CD4-positive, alpha-beta T cell treated with Interleukin-10 for 1 hour (primary cell): ENCODE measurements at regions not wholly inside any gene's neighbourhood (a gene's known extent, or its start where the extent isn't known, plus 50 kb on each side); places are given as distances from the start of the nearest gene placed in this dataset.
"Not testable (repeated sequence)": the region's sequence is repeated elsewhere in the genome, so short reads cannot be mapped to it uniquely, and the experiment has no call there.

Source experiments
- DNase-seq: peaks from one replicate; pipeline ENCODE4 v3.0.0-alpha.2; 2020

GRCh38 chrX:102784550-102784949, 64.0 kb downstream of the GPRASP3 start:
- no peak for DNase-seq

DNA sequence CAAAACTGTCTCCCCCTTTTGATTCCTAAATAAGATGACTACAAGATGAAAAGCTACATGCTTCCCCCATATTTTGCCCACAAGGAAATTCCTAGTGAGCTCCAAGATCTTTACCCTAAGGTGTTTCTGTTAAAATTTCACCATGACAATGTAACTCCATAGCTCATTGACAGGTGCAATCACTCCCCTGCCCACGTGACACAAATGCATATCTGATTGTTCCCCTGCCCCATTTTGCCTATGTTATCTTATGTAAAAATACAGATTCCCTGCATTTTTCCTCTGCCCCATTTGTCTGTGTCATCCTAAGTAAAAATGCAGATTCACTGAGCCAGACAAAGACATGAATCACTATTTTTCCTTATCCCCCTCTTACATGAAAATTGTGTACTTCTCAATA, 66.7 kb downstream of the GPRASP3 start:
- no peak for DNase-seq

DNA sequence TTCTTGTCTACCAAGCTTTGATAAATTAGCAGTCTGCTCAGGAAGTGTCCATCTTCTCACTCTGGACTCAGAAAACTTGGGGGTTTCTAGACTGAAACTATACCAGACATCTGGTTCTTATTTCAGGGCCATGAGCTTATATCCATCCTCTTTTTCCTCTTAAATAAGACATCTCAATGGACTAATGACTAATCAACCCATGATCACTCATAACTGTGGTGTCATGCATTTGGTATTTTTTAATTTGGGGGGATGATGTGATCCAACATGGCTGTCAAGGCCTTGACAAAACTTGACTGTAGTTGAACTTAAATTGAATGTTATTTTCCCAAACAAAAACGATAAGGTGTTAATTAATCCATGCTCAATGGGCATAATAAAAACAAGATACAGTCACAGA, 87.8 kb downstream of the GPRASP3 start:
- no peak for DNase-seq

- DNase-seq = not testable (repeated sequence)
These were observed 97.7 kb downstream of the GPRASP3 start for GRCh38 chrX:102818269-102818668.

GRCh38 chrX:102832661-102833060, 104.4 kb upstream of the RAB40AL start:
- DNase-seq = no peak

DNA sequence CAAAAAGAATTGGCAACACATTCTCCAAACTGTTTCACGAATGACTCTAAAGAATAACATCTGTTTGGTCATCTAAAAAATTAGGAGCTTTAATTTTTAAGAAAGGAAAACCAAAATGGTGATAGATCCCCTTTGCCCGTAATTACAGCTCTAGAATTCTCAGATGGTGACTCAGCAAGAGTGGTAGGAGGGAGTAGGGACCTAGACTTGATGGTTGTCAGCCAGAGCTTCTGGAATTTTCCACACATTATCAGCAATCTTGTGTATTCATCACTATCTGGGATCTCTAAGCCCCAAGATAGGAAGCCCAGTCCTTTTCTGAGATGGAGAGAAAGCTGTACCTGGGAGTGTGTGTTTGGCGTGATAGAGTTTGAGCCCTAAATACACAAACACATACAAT, 103.9 kb upstream of the RAB40AL start:
- DNase-seq = no peak

GRCh38 chrX:102835504-102836146, 101.4 kb upstream of the RAB40AL start:
- DNase-seq = peak; percentile 8

GRCh38 chrX:102837847-102838246, 99.2 kb upstream of the RAB40AL start:
- DNase-seq = no peak

GRCh38 chrX:102840871-102841705, 96.0 kb upstream of the RAB40AL start:
- DNase-seq = no peak

GRCh38 chrX:102841706-102842003, 95.4 kb upstream of the RAB40AL start:
- no peak for DNase-seq

- DNase-seq = no peak
These were observed 92.1 kb upstream of the RAB40AL start for GRCh38 chrX:102845020-102845419.

- no peak for DNase-seq
These were observed 90.4 kb upstream of the RAB40AL start for GRCh38 chrX:102846544-102847236.

GRCh38 chrX:102847362-102847761, 89.7 kb upstream of the RAB40AL start:
- no peak for DNase-seq

- no peak for DNase-seq
These were observed 87.7 kb upstream of the RAB40AL start for GRCh38 chrX:102849396-102849795.

DNA sequence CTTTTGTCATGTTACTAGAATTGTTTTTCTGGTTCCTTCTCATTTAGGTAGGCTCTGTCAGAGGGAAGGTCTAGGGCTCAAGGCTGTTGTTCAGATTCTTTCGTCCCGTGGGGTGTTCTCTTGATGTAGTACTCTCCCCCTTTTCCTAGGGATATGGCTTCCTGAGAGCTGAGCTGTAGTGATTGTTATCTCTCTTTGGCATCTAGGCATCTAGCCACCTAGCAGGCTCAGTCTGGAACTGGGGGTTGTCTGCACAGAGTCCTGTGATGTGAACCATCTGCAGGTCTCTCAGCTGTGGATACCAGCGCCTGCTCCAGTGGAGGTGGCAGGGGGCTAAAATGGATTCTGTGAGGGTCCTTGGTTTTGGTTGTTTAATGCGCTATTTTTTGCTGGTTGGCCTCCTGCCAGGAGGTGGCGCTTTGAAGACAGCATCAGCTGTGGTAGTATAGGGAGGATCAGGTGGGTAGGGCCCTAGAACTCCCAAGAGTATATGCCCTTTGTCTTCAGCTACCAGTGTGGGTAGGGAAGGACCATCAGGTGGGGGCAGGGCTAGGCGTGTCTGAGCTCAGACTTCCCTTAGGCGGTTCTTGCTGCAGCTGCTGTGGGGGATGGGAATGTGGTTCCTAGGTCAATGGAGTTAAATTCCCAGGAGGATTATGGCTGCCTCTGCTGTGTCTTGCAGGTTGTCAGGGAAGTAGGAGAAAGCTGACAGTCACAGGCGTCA, 78.1 kb upstream of the RAB40AL start:
- DNase-seq = not testable (repeated sequence)

DNA sequence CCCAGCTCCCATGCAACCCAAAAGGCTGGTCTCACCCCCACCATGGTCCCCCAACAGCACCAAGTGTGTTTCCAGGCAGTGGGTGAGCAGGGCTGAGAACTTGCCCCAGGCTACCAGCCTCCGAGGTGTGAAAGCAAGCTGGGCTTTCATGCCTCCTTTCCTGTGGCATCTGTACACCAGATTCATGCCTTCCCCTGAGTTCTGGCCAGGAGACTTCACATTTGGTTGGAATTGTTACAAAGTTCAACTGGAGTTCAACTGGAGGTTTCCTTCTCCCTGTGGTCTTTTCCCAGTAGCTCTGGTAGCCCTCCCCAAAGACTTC, 77.6 kb upstream of the RAB40AL start:
- DNase-seq = no peak

DNA sequence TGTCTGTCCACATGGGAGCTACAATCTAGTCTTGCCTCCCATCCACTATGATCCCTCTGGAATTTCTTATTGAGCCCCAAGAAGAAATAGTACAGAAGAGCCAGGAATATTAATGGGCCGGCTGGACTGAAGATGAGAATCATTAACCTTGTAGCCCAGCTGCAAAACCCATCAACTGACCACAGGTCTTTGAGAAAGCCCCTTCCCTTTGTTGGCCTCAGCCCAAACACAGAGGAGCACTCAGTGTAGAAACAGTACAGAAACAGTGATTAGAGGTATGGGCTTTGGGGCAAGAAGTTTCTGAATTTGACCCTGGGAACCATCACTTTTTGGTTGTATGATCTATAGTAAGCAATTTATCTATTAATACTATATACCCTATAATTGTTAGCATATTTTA, 76.8 kb upstream of the RAB40AL start:
- no peak for DNase-seq

DNA sequence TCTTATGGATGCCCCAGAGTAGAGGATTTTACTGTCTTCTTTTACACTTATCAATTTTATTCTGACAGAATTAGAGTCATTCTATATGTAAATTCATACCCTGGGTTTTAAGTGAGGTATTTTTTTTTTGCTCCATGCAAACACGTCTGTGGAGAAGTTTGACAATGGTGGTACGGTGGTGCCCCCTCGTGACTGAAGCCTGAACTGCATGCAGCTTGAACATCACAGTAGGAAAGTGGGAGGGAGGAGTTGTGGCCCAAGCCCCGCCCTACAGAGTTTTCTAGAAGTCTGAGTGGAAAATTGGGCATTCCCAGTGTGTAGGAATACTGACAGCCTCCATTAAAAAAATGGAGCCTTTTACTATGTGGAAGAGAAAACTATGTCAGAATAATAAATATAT, 73.3 kb upstream of the RAB40AL start:
- DNase-seq = peak; percentile 78

GRCh38 chrX:102866981-102867656, 70.0 kb upstream of the RAB40AL start:
- no peak for DNase-seq

- DNase-seq = no peak
These were observed 53.6 kb upstream of the RAB40AL start for GRCh38 chrX:102883491-102883890.
